MM.1S (cell line): ENCODE measurements at regions not wholly inside any gene's neighbourhood (a gene's known extent, or its start where the extent isn't known, plus 50 kb on each side); places are given as distances from the start of the nearest gene placed in this dataset.

ENCODE experiments used
- DNase-seq: peaks from one replicate; pipeline ENCODE4 v3.0.0-alpha.2; 2015
- H2AFZ ChIP-seq: fragments of 300-600 bp; sonication (generic); 2 replicates; pipeline ENCODE4 v1.6.0; 2016; ENCODE audit warnings: antibody characterized with exemption, low read length
- H3F3A ChIP-seq: fragments of 300-600 bp; sonication (generic); 2 replicates; pipeline ENCODE4 v1.6.1; 2016; ENCODE audit warnings: mild to moderate bottlenecking, antibody characterized with exemption, low read length, moderate library complexity, mixed read lengths; ENCODE audit not compliant: insufficient read depth
- H3K27ac ChIP-seq: fragments of 300-600 bp; sonication (generic); 2 replicates; pipeline ENCODE4 v1.5.1; 2016; ENCODE audit warnings: mild to moderate bottlenecking, low read length
- H3K27me3 ChIP-seq: fragments of 300-600 bp; sonication (generic); replicated peaks from 2 replicates; pipeline ENCODE4 v1.6.0; 2016; ENCODE audit warnings: low read length; ENCODE audit not compliant: insufficient read depth
- H3K36me3 ChIP-seq: fragments of 300-600 bp; sonication (generic); replicated peaks from 2 replicates; pipeline ENCODE4 v1.6.1; 2016; ENCODE audit warnings: mild to moderate bottlenecking, low read length, mixed read lengths; ENCODE audit not compliant: insufficient read depth
- H3K4me1 ChIP-seq: fragments of 300-600 bp; sonication (generic); 2 replicates; pipeline ENCODE4 v1.6.1; 2016; ENCODE audit warnings: low read length, mixed read lengths
- H3K4me2 ChIP-seq: fragments of 300-600 bp; sonication (generic); 2 replicates; pipeline ENCODE4 v1.6.0; 2016; ENCODE audit warnings: low read depth, low read length
- H3K4me3 ChIP-seq: fragments of 300-600 bp; sonication (generic); 2 replicates; pipeline ENCODE4 v1.5.1; 2016; ENCODE audit warnings: low read length, mixed read lengths
- H3K79me2 ChIP-seq: fragments of 300-600 bp; sonication (generic); 2 replicates; pipeline ENCODE4 v1.6.1; 2016; ENCODE audit warnings: mixed run types, low read length, mixed read lengths
- H3K9ac ChIP-seq: fragments of 300-600 bp; sonication (generic); 2 replicates; pipeline ENCODE4 v1.6.1; 2016; ENCODE audit warnings: low read length, mixed read lengths
- H3K9me2 ChIP-seq: fragments of 300-600 bp; sonication (generic); replicated peaks from 2 replicates; pipeline ENCODE4 v1.6.1; 2016; ENCODE audit warnings: mild to moderate bottlenecking, low read length, mixed read lengths; ENCODE audit not compliant: insufficient read depth
- H3K9me3 ChIP-seq: fragments of 300-600 bp; sonication (generic); replicated peaks from 2 replicates; pipeline ENCODE4 v1.6.1; 2016; ENCODE audit warnings: mild to moderate bottlenecking, low read length, mixed read lengths; ENCODE audit not compliant: insufficient read depth
- H4K20me1 ChIP-seq: fragments of 300-600 bp; sonication (generic); 2 replicates; pipeline ENCODE4 v1.6.1; 2016; ENCODE audit warnings: mild to moderate bottlenecking, low read length, moderate library complexity, mixed read lengths; ENCODE audit not compliant: insufficient read depth
- EZH2 ChIP-seq: fragments of 300-600 bp; sonication (generic); optimal IDR thresholded peaks from 2 replicates; pipeline ENCODE3; 2017; ENCODE audit warnings: low read depth, mild to moderate bottlenecking, antibody characterized with exemption, low read length, mixed read lengths
- EZH2phosphoT487 ChIP-seq: fragments of 300-600 bp; sonication (generic); IDR thresholded peaks from 2 replicates; pipeline ENCODE4 v1.6.1; 2018; ENCODE audit warnings: antibody characterized with exemption, low read length
- TF ChIP-seq, protein P1 (sequence below): fragments of 300-600 bp; sonication (generic); IDR thresholded peaks from 2 replicates; pipeline ENCODE4 v1.5.1; 2016; ENCODE audit warnings: antibody characterized with exemption, low read length, mixed read lengths

DNA sequence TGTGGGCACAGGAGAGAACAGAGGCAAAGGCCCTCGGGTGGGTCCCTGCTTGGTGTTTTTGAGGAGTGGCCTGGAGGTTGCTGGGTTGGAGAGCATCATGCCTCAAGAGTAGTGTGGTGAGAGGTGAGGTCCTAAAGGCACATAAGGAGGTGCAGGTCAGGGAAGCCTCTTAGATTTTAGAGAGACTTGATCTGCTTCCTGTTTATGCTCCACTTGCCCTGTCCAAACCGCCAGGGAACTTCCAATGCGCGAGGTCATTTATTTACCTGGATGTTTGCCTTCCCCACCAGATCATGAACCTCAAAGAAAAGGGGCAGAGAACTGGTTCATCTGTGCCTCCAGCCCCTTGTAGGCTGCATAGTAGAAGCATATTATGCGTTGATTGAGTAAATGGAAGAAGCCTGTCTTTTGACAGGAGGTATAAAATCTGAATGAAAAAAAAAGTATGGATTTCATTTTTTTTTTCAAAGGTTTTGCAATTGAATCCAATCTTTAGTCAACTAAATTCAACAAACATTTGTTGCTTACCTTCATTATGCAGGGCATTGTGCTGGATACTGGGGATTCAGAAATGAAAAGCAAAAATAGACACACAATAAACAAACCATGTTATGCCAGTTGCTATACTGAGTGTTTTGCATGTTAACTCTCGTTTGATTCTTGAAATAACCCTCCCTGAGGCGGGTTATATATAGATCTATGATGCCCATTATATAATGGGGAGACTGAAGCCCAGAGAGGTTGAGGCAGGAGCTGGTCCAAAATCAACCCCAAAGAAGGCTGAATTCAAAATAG, 485.2 kb downstream of the VRK1 start:
- no peak for TF ChIP-seq EZH2phosphoT487
- TF ChIP-seq, protein P1, sequence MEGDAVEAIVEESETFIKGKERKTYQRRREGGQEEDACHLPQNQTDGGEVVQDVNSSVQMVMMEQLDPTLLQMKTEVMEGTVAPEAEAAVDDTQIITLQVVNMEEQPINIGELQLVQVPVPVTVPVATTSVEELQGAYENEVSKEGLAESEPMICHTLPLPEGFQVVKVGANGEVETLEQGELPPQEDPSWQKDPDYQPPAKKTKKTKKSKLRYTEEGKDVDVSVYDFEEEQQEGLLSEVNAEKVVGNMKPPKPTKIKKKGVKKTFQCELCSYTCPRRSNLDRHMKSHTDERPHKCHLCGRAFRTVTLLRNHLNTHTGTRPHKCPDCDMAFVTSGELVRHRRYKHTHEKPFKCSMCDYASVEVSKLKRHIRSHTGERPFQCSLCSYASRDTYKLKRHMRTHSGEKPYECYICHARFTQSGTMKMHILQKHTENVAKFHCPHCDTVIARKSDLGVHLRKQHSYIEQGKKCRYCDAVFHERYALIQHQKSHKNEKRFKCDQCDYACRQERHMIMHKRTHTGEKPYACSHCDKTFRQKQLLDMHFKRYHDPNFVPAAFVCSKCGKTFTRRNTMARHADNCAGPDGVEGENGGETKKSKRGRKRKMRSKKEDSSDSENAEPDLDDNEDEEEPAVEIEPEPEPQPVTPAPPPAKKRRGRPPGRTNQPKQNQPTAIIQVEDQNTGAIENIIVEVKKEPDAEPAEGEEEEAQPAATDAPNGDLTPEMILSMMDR: no peak
- no peak for TF ChIP-seq EZH2
- Histone ChIP-seq H3K4me3 (no peak overlapping the region), H3K9me2 (no peaks in the 10 kb centered on the region), H3K36me3 (no peaks in the 10 kb centered on the region), H3F3A (no peaks in the 10 kb centered on the region), H3K27ac (no peak overlapping the region), H4K20me1 (no peaks in the 10 kb centered on the region), H3K9ac (no peak overlapping the region), H3K9me3 (no peaks in the 10 kb centered on the region), H3K27me3 (no peaks in the 10 kb centered on the region), H3K4me2 (no peak overlapping the region), H3K79me2 (no peaks in the 10 kb centered on the region), H3K4me1 (no peaks in the 10 kb centered on the region), H2AFZ (no peak overlapping the region)
- no peak for DNase-seq

DNA sequence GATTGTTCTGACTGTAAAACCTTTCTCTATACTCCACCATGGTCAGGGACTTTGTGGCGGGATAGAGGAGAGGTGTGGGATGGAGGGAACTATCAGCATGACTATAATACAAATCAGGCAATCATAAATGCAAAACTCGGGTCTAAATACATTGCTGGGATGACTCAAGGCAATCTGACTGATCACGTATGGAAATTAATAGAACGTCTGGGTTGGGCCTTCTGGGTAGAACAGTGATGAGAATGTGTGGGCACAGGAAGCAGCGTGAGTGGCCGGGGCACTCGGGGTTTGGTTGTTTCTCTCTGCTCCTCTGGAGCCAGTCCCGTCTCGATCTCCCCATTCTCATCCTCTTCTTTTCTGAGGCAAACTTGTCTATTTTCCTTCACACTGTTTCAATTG, 485.8 kb downstream of the VRK1 start:
- Histone ChIP-seq H3F3A (no peaks in the 10 kb centered on the region), H3K4me2 (no peak overlapping the region), H2AFZ (no peak overlapping the region), H4K20me1 (no peaks in the 10 kb centered on the region), H3K9me3 (no peaks in the 10 kb centered on the region), H3K36me3 (no peaks in the 10 kb centered on the region), H3K79me2 (no peaks in the 10 kb centered on the region), H3K27ac (no peak overlapping the region), H3K27me3 (no peaks in the 10 kb centered on the region), H3K4me1 (no peaks in the 10 kb centered on the region), H3K4me3 (no peak overlapping the region), H3K9ac (no peak overlapping the region), H3K9me2 (no peaks in the 10 kb centered on the region)
- DNase-seq: no peak
- no peak for TF ChIP-seq EZH2
- TF ChIP-seq EZH2phosphoT487: no peak
- TF ChIP-seq, protein P1: no peak

GRCh38 chr14:97283426-97283825, 486.2 kb downstream of the VRK1 start:
- no peaks in the 10 kb centered on the region for H3K9me3 ChIP-seq
- H3K27me3 ChIP-seq: no peaks in the 10 kb centered on the region
- H3K9ac ChIP-seq: no peak overlapping the region
- no peak overlapping the region for H3K27ac ChIP-seq
- no peaks in the 10 kb centered on the region for H3K9me2 ChIP-seq
- no peaks in the 10 kb centered on the region for H3K79me2 ChIP-seq
- TF ChIP-seq EZH2phosphoT487 (no peak), EZH2 (no peak)
- TF ChIP-seq, protein P1: no peak
- no peaks in the 10 kb centered on the region for H3K36me3 ChIP-seq
- no peak overlapping the region for H2AFZ ChIP-seq
- H3F3A ChIP-seq: no peaks in the 10 kb centered on the region
- no peaks in the 10 kb centered on the region for H4K20me1 ChIP-seq
- no peak overlapping the region for H3K4me3 ChIP-seq
- no peak for DNase-seq
- H3K4me2 ChIP-seq: no peak overlapping the region
- no peaks in the 10 kb centered on the region for H3K4me1 ChIP-seq
